ENCODE measurements at regions not wholly inside any gene's neighbourhood (a gene's known extent, or its start where the extent isn't known, plus 50 kb on each side); places are given as distances from the start of the nearest gene placed in this dataset.

GRCh38 chr2:59881218-59881617 lies 672.2 kb downstream of the BCL11A start:
- Histone ChIP-seq H3K4me3 (ENCODE audit: low read depth, low read length) (no peak overlapping the region), H3K9me3 (ENCODE audit: severe bottlenecking) (no peaks in the 10 kb centered on the region), H3K27me3 (ENCODE audit: insufficient read depth, low read depth, severe bottlenecking) (no peaks in the 10 kb centered on the region), H3K27ac (no peak overlapping the region), H3K36me3 (no peaks in the 10 kb centered on the region)
- no peak for DNase-seq
- no peak for TF ChIP-seq CTCF (IDR thresholded peaks at IDR 0.05; ENCODE audit: low read depth, low read length)

GRCh38 chr2:59879700-59880131 lies 673.7 kb downstream of the BCL11A start:
- DNase-seq: no peak
- no peak overlapping the region for H3K4me3 ChIP-seq (ENCODE audit: low read depth, low read length)
- H3K9me3 ChIP-seq (ENCODE audit: severe bottlenecking): no peaks in the 10 kb centered on the region
- H3K27ac ChIP-seq: peak overlapping the region; percentile 71
- no peaks in the 10 kb centered on the region for H3K36me3 ChIP-seq
- no peaks in the 10 kb centered on the region for H3K27me3 ChIP-seq (ENCODE audit: insufficient read depth, low read depth, severe bottlenecking)
- TF ChIP-seq CTCF (IDR thresholded peaks at IDR 0.05; ENCODE audit: low read depth, low read length): no peak

GRCh38 chr2:59875836-59876235 lies 677.6 kb downstream of the BCL11A start:
- H3K27ac ChIP-seq: no peak overlapping the region
- DNase-seq: no peak
- no peak for TF ChIP-seq CTCF (IDR thresholded peaks at IDR 0.05; ENCODE audit: low read depth, low read length)
- no peak overlapping the region for H3K4me3 ChIP-seq (ENCODE audit: low read depth, low read length)
- no peaks in the 10 kb centered on the region for H3K27me3 ChIP-seq (ENCODE audit: insufficient read depth, low read depth, severe bottlenecking)
- no peaks in the 10 kb centered on the region for H3K9me3 ChIP-seq (ENCODE audit: severe bottlenecking)
- no peaks in the 10 kb centered on the region for H3K36me3 ChIP-seq

- Histone ChIP-seq H3K4me3 (ENCODE audit: low read depth, low read length) (no peak overlapping the region), H3K36me3 (no peaks in the 10 kb centered on the region), H3K27ac (no peak overlapping the region), H3K27me3 (ENCODE audit: insufficient read depth, low read depth, severe bottlenecking) (no peaks in the 10 kb centered on the region), H3K9me3 (ENCODE audit: severe bottlenecking) (no peaks in the 10 kb centered on the region)
- TF ChIP-seq CTCF (IDR thresholded peaks at IDR 0.05; ENCODE audit: low read depth, low read length): no peak
- no peak for DNase-seq
Observed at GRCh38 chr2:59874971-59875755, 678.3 kb downstream of the BCL11A start.

- Histone ChIP-seq H3K36me3 (no peaks in the 10 kb centered on the region), H3K4me3 (ENCODE audit: low read depth, low read length) (no peak overlapping the region), H3K27ac (no peak overlapping the region), H3K27me3 (ENCODE audit: insufficient read depth, low read depth, severe bottlenecking) (no peaks in the 10 kb centered on the region), H3K9me3 (ENCODE audit: severe bottlenecking) (no peaks in the 10 kb centered on the region)
- no peak for DNase-seq
- TF ChIP-seq CTCF (IDR thresholded peaks at IDR 0.05; ENCODE audit: low read depth, low read length): no peak
Observed at GRCh38 chr2:59874361-59874760, 679.1 kb downstream of the BCL11A start.

GRCh38 chr2:59871830-59872229 lies 681.6 kb downstream of the BCL11A start:
- no peak for DNase-seq
- Histone ChIP-seq H3K27me3 (ENCODE audit: insufficient read depth, low read depth, severe bottlenecking) (no peaks in the 10 kb centered on the region), H3K27ac (no peak overlapping the region), H3K9me3 (ENCODE audit: severe bottlenecking) (no peaks in the 10 kb centered on the region), H3K4me3 (ENCODE audit: low read depth, low read length) (no peak overlapping the region), H3K36me3 (no peaks in the 10 kb centered on the region)
- no peak for TF ChIP-seq CTCF (IDR thresholded peaks at IDR 0.05; ENCODE audit: low read depth, low read length)

All from WERI-Rb-1 (cell line).